ENCODE measurements at regions not wholly inside any gene's neighbourhood (a gene's known extent, or its start where the extent isn't known, plus 50 kb on each side); places are given as distances from the start of the nearest gene placed in this dataset.

DNA sequence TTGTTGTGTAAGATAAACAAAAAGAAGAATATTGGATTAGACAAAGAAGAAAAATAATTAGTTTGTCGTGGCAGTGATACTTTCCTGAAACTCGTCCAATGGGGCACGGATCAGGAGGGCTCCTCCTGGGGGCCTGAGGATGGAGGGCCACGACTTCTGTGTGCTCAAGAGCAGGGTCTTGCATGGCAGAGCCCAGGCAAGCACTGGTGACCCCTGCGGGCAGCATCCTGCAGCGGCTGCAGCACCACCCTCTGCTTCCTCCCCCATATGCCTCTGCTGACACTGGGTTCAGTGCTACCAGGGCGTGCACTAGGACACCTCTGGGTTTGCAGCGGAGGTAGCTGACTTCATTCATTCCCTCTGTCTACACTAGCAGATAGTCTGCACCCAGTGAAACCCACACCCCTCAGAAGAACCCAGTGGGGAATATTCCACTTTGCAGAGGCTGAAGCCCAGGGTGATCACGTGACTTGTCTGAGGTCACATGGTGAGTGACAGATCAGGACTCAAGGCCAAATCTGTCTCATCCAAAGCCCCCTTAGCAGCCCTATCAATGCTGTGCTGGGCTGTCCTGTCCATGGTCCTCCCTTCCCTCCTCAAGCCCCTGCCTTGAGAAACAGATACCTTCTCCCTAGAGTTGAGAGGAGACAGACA, 375.5 kb downstream of the TCERG1L start:
- TF ChIP-seq, protein P1, sequence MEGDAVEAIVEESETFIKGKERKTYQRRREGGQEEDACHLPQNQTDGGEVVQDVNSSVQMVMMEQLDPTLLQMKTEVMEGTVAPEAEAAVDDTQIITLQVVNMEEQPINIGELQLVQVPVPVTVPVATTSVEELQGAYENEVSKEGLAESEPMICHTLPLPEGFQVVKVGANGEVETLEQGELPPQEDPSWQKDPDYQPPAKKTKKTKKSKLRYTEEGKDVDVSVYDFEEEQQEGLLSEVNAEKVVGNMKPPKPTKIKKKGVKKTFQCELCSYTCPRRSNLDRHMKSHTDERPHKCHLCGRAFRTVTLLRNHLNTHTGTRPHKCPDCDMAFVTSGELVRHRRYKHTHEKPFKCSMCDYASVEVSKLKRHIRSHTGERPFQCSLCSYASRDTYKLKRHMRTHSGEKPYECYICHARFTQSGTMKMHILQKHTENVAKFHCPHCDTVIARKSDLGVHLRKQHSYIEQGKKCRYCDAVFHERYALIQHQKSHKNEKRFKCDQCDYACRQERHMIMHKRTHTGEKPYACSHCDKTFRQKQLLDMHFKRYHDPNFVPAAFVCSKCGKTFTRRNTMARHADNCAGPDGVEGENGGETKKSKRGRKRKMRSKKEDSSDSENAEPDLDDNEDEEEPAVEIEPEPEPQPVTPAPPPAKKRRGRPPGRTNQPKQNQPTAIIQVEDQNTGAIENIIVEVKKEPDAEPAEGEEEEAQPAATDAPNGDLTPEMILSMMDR (IDR thresholded peaks at IDR 0.05 in 8 of 11, conservative IDR thresholded peaks at IDR 0.05 in 3 of 11): no peak
- no peak for TF ChIP-seq POLR2A (IDR thresholded peaks at IDR 0.05)
